NCI-H2107 treated with DMSO at 0.1 percent for 48 hours (cell line): ENCODE measurements at regions not wholly inside any gene's neighbourhood (a gene's known extent, or its start where the extent isn't known, plus 50 kb on each side); places are given as distances from the start of the nearest gene placed in this dataset.

ENCODE experiments used
- DNase-seq: peaks from one replicate; lab custom pipeline; 2025; ENCODE audit not compliant: unreplicated experiment; lab: John Stamatoyannopoulos, UW

GRCh38 chr1:94326329-94326728 is 88.9 kb upstream of the ARHGAP29 start:
- no peak for DNase-seq

- no peak for DNase-seq
Observed at GRCh38 chr1:94325377-94326302, 88.3 kb upstream of the ARHGAP29 start.

GRCh38 chr1:94324178-94324544 is 86.8 kb upstream of the ARHGAP29 start:
- no peak for DNase-seq

- no peak for DNase-seq
Observed at GRCh38 chr1:94323311-94324177, 86.2 kb upstream of the ARHGAP29 start.

GRCh38 chr1:94322696-94323095 is 85.3 kb upstream of the ARHGAP29 start:
- DNase-seq: no peak

GRCh38 chr1:94321662-94322061 is 84.3 kb upstream of the ARHGAP29 start:
- no peak for DNase-seq

GRCh38 chr1:94319319-94320102 is 82.1 kb upstream of the ARHGAP29 start:
- no peak for DNase-seq

GRCh38 chr1:94318505-94319030 is 81.2 kb upstream of the ARHGAP29 start:
- no peak for DNase-seq

GRCh38 chr1:94317790-94318188 is 80.4 kb upstream of the ARHGAP29 start:
- DNase-seq: no peak

- no peak for DNase-seq
Observed at GRCh38 chr1:94316836-94317789, 79.7 kb upstream of the ARHGAP29 start.

- no peak for DNase-seq
Observed at GRCh38 chr1:94316183-94316582, 78.8 kb upstream of the ARHGAP29 start.

- no peak for DNase-seq
Observed at GRCh38 chr1:94315552-94316116, 78.2 kb upstream of the ARHGAP29 start.

- no peak for DNase-seq
Observed at GRCh38 chr1:94314222-94314858, 77.0 kb upstream of the ARHGAP29 start.

- no peak for DNase-seq
Observed at GRCh38 chr1:94310570-94311270, 73.3 kb upstream of the ARHGAP29 start.

GRCh38 chr1:94309829-94310569 is 72.6 kb upstream of the ARHGAP29 start:
- DNase-seq: no peak

GRCh38 chr1:94309216-94309615 is 71.8 kb upstream of the ARHGAP29 start:
- DNase-seq: no peak

- DNase-seq: no peak
Observed at GRCh38 chr1:94306521-94306920, 69.1 kb upstream of the ARHGAP29 start.

GRCh38 chr1:94305704-94306103 is 68.3 kb upstream of the ARHGAP29 start:
- no peak for DNase-seq
